NCI-H446 (cell line): ENCODE measurements at regions not wholly inside any gene's neighbourhood (a gene's known extent, or its start where the extent isn't known, plus 50 kb on each side); places are given as distances from the start of the nearest gene placed in this dataset.
A peak's percentile ranks its signal among the peaks of the same experiment; 100 is the strongest.

Experiments
- DNase-seq, 2 experiments: peaks; one replicate each; lab custom pipeline; 2025; lab: John Stamatoyannopoulos, UW

GRCh38 chr7:46811529-46811928, 770.4 kb downstream of the TNS3 start:
- peak; percentile 43 to 76 for DNase-seq

GRCh38 chr7:46810986-46811385, 770.9 kb downstream of the TNS3 start:
- no peak for DNase-seq

DNA sequence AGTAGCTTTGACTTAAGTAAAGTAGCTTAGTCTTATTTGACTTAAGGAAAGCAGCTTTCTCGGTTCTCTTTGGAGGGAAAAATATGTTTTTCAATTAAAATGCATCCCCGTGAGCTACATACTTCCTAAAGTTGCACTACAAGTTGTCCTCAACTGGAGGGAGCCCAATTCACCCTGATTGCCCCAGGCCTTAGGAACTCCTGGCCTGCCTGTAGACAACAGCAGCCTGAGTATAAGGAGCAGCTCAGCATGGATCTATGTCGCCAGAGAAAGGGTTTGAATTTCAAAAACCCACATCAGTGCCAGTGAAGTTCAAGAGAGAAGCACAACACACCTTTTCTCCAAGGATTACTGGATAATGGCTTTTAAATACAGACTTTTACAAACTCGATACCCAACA, 772.0 kb downstream of the TNS3 start:
- DNase-seq = no peak

GRCh38 chr7:46806856-46807255, 775.1 kb downstream of the TNS3 start:
- DNase-seq = no peak

GRCh38 chr7:46802479-46802878, 779.4 kb downstream of the TNS3 start:
- no peak for DNase-seq

GRCh38 chr7:46791188-46791587, 790.7 kb downstream of the TNS3 start:
- DNase-seq = no peak

GRCh38 chr7:46786995-46787394, 794.9 kb downstream of the TNS3 start:
- DNase-seq = no peak

- DNase-seq = no peak
Measured at GRCh38 chr7:46786221-46786954, 795.5 kb downstream of the TNS3 start.

DNA sequence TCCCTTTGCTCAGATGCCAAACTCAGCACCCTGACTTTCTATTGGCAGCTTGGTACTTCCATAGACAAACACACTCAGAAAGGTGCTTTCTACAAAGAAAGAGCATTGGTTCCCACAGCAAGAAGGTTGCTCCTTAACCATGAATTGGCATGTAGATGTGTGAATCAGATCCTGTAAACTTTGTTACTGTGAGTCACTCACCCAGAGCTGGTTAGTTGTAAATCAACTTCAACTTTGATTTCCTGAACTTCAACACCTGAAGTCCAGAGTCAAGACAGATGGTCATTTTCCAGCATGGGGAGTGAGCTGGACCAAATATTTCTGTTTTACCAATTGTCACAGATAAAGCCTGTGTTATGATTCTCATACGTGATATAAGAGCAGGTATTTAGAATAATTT, 797.2 kb downstream of the TNS3 start:
- DNase-seq = no peak

DNA sequence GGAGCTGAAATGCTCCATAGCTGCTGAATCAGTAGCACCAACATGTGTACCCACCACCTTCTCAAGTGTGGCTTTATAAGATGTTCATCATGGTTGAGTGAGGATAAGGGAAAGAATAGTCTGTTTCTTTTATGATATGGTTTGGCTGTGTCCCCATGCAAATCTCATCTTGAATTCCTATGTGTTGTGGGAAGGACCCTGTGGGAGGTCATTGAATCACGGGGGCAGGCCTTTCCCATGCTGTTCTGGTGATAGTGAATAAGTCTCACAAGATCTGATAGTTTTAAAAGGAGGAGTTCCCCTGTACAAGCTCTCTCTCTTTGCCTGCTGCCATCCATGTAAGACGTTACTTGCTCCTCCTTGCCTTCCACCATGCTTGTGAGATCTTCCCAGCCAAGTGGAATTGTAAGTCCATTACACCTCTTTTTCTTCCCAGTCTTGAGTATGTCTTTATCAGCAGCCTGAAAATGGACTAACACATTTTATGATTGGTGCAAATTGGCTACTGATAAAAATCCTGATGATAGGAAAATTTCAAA, 799.9 kb downstream of the TNS3 start:
- no peak for DNase-seq

GRCh38 chr7:46776790-46777189, 805.1 kb downstream of the TNS3 start:
- peak in 1 of 2 experiments; percentile 4 for DNase-seq

DNA sequence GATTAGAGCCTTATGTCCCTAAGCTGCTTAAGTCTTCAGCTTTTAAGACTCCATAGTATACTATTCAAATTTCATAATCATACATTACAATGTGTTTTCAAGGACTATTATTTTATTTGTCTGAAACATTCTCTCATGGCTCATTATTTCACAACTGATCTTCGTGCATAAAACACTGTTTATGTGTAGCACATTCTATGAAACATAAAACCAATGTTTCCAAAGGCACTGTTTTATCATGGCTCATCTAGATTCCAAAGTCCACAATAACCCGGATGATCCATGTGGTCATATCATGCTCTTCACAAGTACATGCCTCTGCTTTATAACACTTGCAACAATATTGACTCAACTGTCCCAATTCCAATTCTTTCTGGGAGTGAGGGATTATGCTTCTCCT, 806.1 kb downstream of the TNS3 start:
- DNase-seq = no peak

GRCh38 chr7:46775020-46775419, 806.9 kb downstream of the TNS3 start:
- no peak for DNase-seq

GRCh38 chr7:46774515-46774914, 807.4 kb downstream of the TNS3 start:
- no peak for DNase-seq

DNA sequence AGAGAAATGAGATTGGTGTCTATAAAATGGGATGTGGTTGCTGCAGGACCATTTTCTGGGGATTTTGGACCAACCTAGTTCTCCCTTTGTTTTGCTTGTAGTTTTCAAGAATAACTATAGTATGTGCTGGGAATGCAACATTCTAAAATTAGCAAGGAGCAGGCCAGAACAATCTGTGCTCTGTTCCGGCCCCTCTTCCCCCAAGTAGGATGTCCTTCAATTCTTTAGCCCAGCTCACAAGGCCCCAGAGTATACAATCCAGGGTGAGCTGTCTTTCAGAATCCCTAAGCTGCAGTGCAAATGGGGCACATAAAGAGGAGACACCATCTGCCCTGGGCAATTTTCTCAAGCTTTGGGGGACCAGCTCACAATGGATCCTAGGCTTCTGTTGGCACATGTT, 809.1 kb downstream of the TNS3 start:
- DNase-seq = no peak

- no peak for DNase-seq
Measured at GRCh38 chr7:46767071-46767470, 814.8 kb downstream of the TNS3 start.

- peak; percentile 14 to 68 for DNase-seq
Measured at GRCh38 chr7:46764100-46764936, 817.6 kb downstream of the TNS3 start.

GRCh38 chr7:46763344-46763743, 818.6 kb downstream of the TNS3 start:
- no peak for DNase-seq

DNA sequence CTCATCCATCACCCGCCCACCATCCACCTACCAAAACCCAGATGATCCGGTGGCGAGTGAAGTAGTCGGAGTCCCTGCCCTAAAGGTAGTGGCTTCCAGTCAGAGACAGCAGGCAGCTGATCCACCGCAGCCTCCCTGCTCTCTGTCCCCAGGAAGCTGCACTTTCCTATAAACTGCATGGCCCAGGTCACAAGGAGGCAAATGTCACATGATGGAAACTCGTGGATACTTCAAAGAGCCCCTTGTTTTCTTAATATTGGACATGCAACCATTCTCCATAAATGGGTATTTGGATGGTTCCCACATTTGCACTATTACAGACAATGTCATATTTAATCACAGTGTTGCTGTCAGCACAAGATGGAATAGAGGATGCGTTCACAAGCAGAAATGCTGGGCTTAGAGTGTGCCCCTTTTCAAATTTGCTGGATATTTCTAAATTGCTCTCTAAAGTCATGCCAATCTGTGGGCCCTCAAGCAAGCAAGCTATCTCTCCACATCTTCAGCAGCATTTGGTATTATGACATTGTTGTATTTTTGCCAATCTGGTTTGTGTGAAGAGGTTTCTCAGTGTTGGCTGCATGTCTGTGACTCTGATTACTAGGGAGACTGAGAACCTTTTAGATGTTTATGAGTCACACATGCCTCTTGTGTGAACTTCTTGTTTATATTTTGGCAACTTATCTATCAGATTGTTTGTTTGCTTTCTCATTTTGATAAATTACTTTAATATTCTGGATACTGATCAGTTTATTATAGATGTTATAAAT, 822.0 kb downstream of the TNS3 start:
- DNase-seq = peak in 1 of 2 experiments; percentile 7

DNA sequence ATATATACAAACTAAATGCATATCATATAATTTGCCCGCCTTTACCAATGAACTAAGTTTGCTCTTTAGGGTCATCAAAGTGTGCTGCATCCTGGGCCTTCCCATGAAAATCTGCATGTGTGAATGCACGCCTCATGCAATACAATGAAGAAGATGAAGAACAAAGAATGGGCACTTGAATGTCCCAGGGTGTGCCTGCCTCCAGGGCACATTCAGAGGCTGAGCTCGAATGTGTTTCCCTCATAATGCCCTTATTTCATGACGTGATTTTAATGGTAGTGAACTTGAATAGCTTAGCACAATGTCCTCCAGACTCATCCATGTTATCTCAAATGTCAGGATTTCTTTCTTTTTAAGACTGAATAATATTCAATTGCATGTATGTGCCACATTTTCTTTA, 824.9 kb downstream of the TNS3 start:
- DNase-seq = no peak

- DNase-seq = no peak
Measured at GRCh38 chr7:46756256-46756655, 825.7 kb downstream of the TNS3 start.
